SK-N-MC (cell line): ENCODE measurements at regions not wholly inside any gene's neighbourhood (a gene's known extent, or its start where the extent isn't known, plus 50 kb on each side); places are given as distances from the start of the nearest gene placed in this dataset.

Source experiments
- EZH2 ChIP-seq: fragments of 200-600 bp; sonication (generic); IDR thresholded peaks from one replicate; pipeline ENCODE4 v1.6.1; 2017; ENCODE audit warnings: antibody characterized with exemption
- POLR2AphosphoS5 ChIP-seq: IDR thresholded peaks from 2 replicates; pipeline ENCODE4 v1.6.1; 2012; ENCODE audit warnings: mild to moderate bottlenecking, low read depth, low read length, borderline replicate concordance

DNA sequence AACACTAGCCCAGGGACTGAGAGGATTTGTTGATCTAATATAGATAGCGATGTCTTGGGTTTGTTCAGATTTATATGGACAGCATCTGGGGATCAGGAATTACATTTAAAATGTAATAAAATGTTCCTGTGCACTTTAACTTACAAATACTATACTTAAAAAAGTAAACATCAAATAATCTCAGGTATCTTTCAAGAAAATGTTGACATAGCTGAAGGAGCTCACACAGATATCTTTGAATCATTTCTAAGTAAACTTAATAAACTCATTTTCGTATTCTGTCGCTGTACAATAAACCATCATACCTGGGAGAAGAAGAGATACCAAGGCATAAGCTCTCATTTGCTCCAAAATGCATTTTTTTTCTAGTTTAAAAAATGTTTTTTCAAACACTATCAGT lies 557.5 kb upstream of the NR2F2 start:
- TF ChIP-seq EZH2 (no peak), POLR2AphosphoS5 (no peak)
